Fibroblast of the aortic adventitia (primary cell): ENCODE measurements at regions not wholly inside any gene's neighbourhood (a gene's known extent, or its start where the extent isn't known, plus 50 kb on each side); places are given as distances from the start of the nearest gene placed in this dataset.

Experiments used
- DNase-seq: peaks from one replicate; pipeline ENCODE4 v3.0.0-alpha.2; 2010; ENCODE audit warnings: low read depth
- H3K4me3 ChIP-seq: 2 replicates; pipeline ENCODE4 v1.5.1; 2011; ENCODE audit warnings: low read depth, mild to moderate bottlenecking, control low read depth, low read length, moderate library complexity
- TF ChIP-seq, protein P1 (sequence below): IDR thresholded peaks from 2 replicates; pipeline ENCODE4 v1.5.1; 2011; ENCODE audit warnings: mild to moderate bottlenecking, low read length, control low read depth, inconsistent platforms; ENCODE audit not compliant: insufficient read depth

DNA sequence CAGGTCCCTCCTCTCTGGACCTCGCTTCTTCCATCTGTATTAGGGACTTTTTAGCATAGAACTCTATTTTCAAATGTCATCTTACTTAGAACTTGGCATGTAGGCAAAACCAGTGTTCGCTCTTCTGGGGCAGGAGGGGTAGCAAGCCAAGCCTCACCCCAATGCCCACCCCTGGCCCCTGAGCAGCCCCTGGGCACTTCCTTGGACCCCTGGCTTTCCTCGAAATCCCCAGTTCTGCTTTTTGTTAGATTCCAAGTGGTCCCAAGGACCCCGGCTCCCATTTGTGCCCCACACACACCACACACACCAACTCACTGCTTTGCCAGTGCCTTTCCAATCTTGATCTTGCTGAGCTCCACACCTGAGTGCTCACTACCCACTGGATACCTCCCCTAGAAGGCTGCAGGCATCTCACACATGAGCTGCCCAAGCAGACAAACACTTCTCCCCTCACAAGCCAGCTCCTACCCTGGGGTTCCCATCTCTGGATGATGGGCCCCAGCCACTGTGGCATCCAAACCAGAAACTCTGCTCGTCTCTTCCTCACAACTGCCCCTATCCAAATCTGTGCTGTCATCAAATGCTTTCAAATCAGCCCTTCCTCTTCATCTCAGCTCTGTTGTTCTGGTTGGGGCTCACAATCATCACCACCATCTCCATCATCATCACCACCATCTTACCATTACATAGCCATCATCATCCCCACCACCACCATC lies 167.9 kb upstream of the ZMIZ1 start:
- H3K4me3 ChIP-seq, result no peak overlapping the region
- TF ChIP-seq, protein P1, sequence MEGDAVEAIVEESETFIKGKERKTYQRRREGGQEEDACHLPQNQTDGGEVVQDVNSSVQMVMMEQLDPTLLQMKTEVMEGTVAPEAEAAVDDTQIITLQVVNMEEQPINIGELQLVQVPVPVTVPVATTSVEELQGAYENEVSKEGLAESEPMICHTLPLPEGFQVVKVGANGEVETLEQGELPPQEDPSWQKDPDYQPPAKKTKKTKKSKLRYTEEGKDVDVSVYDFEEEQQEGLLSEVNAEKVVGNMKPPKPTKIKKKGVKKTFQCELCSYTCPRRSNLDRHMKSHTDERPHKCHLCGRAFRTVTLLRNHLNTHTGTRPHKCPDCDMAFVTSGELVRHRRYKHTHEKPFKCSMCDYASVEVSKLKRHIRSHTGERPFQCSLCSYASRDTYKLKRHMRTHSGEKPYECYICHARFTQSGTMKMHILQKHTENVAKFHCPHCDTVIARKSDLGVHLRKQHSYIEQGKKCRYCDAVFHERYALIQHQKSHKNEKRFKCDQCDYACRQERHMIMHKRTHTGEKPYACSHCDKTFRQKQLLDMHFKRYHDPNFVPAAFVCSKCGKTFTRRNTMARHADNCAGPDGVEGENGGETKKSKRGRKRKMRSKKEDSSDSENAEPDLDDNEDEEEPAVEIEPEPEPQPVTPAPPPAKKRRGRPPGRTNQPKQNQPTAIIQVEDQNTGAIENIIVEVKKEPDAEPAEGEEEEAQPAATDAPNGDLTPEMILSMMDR, result no peak
- DNase-seq, result no peak

DNA sequence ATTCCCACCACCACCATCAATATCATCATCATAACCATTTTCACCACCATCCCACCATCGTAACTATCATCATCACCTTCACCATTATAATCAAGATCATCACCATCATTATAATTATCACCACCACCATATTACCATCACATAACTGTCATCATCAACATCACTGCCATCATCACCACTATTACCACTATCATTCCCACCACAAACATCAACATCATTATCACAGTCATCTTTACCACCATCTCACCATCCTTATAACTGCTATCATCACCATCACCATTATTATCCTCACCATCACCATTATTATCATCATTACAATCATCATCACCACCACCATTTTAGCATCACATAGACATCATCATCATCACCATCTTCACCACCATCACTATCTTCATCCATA lies 167.1 kb upstream of the ZMIZ1 start:
- TF ChIP-seq, protein P1, result no peak
- no peak for DNase-seq
- H3K4me3 ChIP-seq, result no peak overlapping the region

DNA sequence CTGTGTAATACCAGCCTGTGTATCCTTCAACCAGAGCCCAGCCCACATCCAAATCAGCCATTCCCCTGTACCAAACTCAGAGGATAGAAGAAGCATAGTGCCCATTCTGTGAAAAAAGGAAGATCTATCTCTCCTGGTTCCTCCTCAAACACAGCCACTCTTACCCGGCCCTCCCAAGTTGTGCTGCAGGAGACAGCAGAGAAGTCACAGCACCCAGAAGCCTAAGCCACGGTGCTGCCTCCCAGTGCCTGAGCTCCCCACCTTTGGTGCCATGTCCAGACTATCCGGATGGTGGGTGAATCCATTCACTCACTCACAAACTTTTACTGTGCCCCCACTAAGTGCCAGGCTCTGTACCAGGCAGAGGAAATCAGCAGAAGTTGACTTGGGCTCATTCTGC lies 166.0 kb upstream of the ZMIZ1 start:
- TF ChIP-seq, protein P1, result no peak

DNA sequence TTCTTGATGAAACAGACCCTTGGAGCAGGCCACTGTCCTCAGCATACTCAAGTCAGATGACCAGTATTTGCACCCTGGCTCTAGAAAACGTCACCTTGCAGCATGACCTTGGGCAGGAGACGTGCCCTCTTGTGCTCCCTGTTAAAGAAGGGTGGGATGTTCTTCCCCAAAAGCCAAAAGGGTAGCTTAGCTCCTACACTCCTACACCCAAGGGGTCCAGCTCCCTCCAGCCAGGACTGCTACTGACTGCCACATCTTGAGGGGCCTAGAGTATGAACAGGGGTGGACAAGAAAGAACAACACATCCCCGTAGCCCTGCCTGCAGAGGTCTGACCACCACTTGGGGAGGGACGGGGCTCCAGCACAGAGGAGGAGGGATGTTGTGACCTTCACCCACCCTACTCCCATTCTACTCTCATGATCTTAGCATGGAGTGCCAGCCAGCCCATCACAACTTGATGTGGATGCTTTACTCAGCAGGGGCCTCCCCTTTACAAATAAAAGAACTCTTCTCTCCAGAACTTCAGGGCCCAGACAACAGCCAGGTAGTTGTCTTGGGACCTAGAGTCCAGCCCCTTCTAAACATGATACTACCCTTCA lies 165.3 kb upstream of the ZMIZ1 start:
- DNase-seq, result no peak
- H3K4me3 ChIP-seq, result no peak overlapping the region
- TF ChIP-seq, protein P1, result no peak

More for the DNA sequence above, 166.0 kb upstream of the ZMIZ1 start:
- H3K4me3 ChIP-seq, result no peak overlapping the region
- no peak for DNase-seq

DNA sequence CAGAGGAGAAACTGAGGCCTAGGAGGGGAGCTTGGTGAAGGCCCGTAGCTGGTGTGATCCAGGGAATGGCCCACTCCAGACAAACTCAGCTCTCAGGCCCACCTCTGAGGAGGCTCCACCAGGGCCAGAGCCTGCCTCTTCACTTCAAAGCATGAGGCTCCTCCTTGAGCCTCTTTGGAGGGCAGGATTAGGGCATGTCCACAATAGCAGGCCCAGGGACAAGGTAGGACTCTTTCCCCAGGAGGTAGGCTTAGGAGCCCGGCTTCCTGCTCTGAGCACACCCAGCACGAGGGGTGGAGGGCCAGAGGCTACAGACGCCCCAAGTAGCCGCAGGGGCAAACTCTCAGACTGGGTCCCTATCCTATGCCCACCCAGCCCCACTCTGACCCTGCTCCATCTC lies 164.6 kb upstream of the ZMIZ1 start:
- TF ChIP-seq, protein P1, result no peak
- DNase-seq, result no peak
- no peak overlapping the region for H3K4me3 ChIP-seq

DNA sequence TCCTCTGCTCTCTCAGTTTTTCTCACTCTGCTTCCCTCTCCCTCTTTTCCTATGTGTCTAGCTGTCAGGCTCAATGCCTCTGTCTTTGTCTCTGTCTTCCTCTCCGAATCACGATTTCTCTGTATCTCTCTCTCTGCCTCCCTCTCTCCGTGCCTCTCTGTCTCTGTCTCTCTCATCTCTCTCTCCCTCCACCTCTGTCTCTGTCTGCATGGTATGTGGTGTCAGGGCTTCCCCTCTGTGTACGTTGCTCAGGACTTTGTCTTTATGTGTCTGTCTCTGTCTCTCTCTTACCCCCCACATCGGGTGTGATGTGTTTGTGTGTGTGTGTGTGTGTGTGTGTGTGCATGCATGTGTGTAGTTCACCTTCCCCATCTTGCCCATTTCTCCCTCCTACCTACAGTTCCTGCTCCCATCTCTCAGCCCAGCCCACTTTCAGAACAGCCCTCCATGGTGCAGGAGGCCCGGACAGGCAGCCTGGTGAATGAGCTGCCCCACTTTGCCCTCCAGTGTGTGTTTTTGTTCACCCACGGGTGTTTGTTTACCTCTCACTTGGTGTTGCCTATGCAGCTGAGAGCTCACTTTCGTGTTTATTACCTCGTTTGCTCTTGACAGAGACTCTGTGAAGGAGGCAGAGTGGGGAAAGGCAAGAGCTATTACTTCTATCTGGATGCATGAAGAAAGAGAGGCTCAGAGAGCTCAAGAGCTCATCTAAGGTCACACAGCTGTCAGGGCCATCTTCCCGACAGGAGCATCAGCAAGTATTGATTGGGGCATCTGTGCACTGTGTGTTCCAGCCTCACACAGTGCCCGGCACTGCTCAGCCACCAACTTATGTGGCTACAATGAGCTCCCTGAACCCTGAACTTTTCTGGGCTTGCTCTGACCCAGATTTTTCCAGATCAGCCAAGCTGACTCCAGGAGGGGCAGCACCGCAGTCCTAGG lies 163.5 kb upstream of the ZMIZ1 start:
- DNase-seq, result no peak
- TF ChIP-seq, protein P1, result no peak
- H3K4me3 ChIP-seq, result no peak overlapping the region
